ENCODE measurements at regions not wholly inside any gene's neighbourhood (a gene's known extent, or its start where the extent isn't known, plus 50 kb on each side); places are given as distances from the start of the nearest gene placed in this dataset.
"Not testable (repeated sequence)": the region's sequence is repeated elsewhere in the genome, so short reads cannot be mapped to it uniquely, and the experiment has no call there.

DNA sequence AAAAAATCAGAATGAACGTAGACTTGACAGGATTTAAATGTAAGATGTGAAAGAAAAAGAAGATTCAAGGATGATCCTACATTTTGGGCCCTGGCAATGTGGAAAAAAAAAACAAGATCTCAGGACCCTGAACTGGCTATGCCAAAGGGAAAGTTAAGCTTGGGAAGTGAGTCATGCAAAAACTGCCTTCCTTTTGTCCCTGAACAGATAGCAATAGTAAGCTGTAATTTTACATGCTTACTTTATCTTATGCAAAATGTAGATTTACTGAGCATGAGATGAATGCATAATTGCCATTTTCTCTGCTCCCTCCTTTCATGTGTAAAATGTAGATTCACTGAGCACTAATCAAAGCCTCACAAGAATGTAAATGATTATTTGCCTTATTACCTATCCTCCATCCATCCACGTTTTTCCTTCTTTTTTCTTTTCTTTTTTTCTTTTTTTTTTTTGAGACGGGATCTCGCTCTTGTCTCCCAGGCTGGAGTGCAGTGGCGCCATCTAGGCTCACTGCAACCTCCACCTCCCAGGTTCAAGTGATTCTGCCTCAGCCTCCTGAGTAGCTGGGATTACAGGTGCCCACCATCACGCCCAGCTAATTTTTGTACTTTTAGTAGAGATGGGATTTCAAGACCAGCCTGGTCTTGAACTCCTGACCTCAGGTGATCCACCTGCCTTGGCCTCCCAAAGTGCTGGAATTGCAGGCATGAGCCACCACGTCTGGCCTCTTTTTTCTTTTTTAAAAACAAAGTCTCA, 122.7 kb upstream of the PARD3 start:
- not testable (repeated sequence) for H3K27ac ChIP-seq (ENCODE audit: low read depth in 1 of 2, low read length in 1 of 2)

DNA sequence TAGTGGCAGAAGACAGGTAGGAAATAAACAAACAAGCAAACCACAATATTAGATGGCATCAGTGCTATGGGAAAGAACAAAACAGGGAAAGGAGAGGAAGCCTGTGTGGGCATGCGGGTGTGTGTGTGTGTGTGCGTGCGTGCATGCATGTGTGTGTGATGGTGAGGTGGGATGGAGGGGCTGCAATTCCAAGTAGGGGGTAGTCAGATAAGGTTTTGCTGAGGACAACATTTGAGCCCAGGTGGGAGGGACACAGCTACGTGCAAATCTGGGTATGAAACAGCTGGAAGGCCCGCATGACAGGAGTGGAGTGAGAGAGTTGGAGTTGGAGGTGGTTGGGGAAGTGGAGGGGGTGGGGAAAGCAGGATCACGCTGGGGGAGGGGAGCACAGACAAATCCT, 121.0 kb upstream of the PARD3 start:
- Histone ChIP-seq H3K4me3 (ENCODE audit: low read length in 2 of 2) (no peak overlapping the region), H3K36me3 (ENCODE audit: control insufficient read depth in 2 of 2, insufficient read depth in 2 of 2, low read length in 1 of 2) (no peaks in the 10 kb centered on the region), H3K27me3 (ENCODE audit: control insufficient read depth in 2 of 2, insufficient read depth in 1 of 2, low read length in 1 of 2) (no peaks in the 10 kb centered on the region), H3K27ac (ENCODE audit: low read depth in 1 of 2, low read length in 1 of 2) (no peak overlapping the region), H3K9me3 (ENCODE audit: control insufficient read depth in 2 of 2, insufficient read depth in 1 of 2, low read length in 1 of 2) (no peaks in the 10 kb centered on the region), H3K4me1 (ENCODE audit: control insufficient read depth in 2 of 2, insufficient read depth in 2 of 2, low read length in 2 of 2) (no peaks in the 10 kb centered on the region)
- 82% methylated on average over 6 of the region's 6 CpGs for WGBS
- DNase-seq (ENCODE audit: low read depth in 6 of 9, low spot score in 9 of 9), result no peak

More for the DNA sequence above, 122.7 kb upstream of the PARD3 start:
- WGBS, result 60% methylated on average over 7 of the region's 7 CpGs
- H3K9me3 ChIP-seq (ENCODE audit: control insufficient read depth in 2 of 2, insufficient read depth in 1 of 2, low read length in 1 of 2); DNase-seq (ENCODE audit: low read depth in 6 of 9, low spot score in 9 of 9); H3K27me3 ChIP-seq (ENCODE audit: control insufficient read depth in 2 of 2, insufficient read depth in 1 of 2, low read length in 1 of 2); H3K36me3 ChIP-seq (ENCODE audit: control insufficient read depth in 2 of 2, insufficient read depth in 2 of 2, low read length in 1 of 2); H3K4me3 ChIP-seq (ENCODE audit: low read length in 2 of 2); H3K4me1 ChIP-seq (ENCODE audit: control insufficient read depth in 2 of 2, insufficient read depth in 2 of 2, low read length in 2 of 2): not testable (repeated sequence)

DNA sequence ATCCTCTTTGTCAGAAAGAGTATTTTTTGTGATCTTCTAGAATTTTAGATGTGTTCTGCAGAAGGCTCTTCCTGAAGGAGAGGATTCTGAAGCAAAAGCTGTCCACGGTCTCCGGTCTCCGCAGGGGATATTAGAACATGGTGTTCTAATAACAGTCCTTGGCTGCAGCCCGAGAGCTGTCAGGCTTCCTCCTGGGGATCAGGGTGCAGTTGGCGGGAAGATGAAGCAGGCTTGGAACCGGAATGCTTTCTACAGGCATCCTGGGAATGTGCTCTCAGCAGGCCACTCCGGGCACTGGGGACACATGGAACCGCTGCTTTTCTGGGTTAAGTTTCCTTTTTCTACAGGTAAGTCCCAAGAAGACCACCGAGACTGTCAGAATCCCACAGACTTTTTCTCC, 118.6 kb upstream of the PARD3 start:
- H3K4me1 ChIP-seq (ENCODE audit: control insufficient read depth in 2 of 2, insufficient read depth in 2 of 2, low read length in 2 of 2), result no peaks in the 10 kb centered on the region
- H3K27ac ChIP-seq (ENCODE audit: low read depth in 1 of 2, low read length in 1 of 2), result peak overlapping the region in 1 of 2 donors; percentile 18
- no peak overlapping the region for H3K4me3 ChIP-seq (ENCODE audit: low read length in 2 of 2)
- H3K36me3 ChIP-seq (ENCODE audit: control insufficient read depth in 2 of 2, insufficient read depth in 2 of 2, low read length in 1 of 2), result no peaks in the 10 kb centered on the region
- no peaks in the 10 kb centered on the region for H3K9me3 ChIP-seq (ENCODE audit: control insufficient read depth in 2 of 2, insufficient read depth in 1 of 2, low read length in 1 of 2)
- WGBS, result 85% methylated on average over 9 of the region's 9 CpGs
- no peak for DNase-seq (ENCODE audit: low read depth in 6 of 9, low spot score in 9 of 9)
- no peaks in the 10 kb centered on the region for H3K27me3 ChIP-seq (ENCODE audit: control insufficient read depth in 2 of 2, insufficient read depth in 1 of 2, low read length in 1 of 2)

DNA sequence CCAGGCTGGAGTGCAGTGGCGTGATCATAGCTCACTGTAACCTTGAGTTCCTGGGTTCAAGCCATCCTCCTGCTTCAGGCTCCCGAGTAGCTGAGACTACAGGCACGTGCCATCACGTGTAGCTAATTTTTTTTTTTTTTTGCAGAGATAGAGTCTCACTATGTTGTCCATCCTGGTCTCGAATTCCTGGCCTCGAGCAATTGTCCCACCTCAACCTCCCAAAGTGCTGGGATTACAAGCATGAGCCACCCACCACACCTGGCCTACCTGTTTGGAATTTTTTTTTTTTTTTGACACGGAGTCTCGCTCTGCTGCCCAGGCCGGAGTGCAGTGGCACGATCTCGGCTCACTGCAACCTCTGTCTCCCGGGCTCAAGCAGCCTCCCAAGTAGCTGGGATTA, 117.1 kb upstream of the PARD3 start:
- DNase-seq (ENCODE audit: low read depth in 6 of 9, low spot score in 9 of 9), result no peak
- WGBS, result 98% methylated on average over 12 of the region's 12 CpGs
- no peaks in the 10 kb centered on the region for H3K4me1 ChIP-seq (ENCODE audit: control insufficient read depth in 2 of 2, insufficient read depth in 2 of 2, low read length in 2 of 2)
- H3K4me3 ChIP-seq (ENCODE audit: low read length in 2 of 2), result no peak overlapping the region
- no peaks in the 10 kb centered on the region for H3K27me3 ChIP-seq (ENCODE audit: control insufficient read depth in 2 of 2, insufficient read depth in 1 of 2, low read length in 1 of 2)
- H3K9me3 ChIP-seq (ENCODE audit: control insufficient read depth in 2 of 2, insufficient read depth in 1 of 2, low read length in 1 of 2), result no peaks in the 10 kb centered on the region
- no peak overlapping the region for H3K27ac ChIP-seq (ENCODE audit: low read depth in 1 of 2, low read length in 1 of 2)
- no peaks in the 10 kb centered on the region for H3K36me3 ChIP-seq (ENCODE audit: control insufficient read depth in 2 of 2, insufficient read depth in 2 of 2, low read length in 1 of 2)

DNA sequence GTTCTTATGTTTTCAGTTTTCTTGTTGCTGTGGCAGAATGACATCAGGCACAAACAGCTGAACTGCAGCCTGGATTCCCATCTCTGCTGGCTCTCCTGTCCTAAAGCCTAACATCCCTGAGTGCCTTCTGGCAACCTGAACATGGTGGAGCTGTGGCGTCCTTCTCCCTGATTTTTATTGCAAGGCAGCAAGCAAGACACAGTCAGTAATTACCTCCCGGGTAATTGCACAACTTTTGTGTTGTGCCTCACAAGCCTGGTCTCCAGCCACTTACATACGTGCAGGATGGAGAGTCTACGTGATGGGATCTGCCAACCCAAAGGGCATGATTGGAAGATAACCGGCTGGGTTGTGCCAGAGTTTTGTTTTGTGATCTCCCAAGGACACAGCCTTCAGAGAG, 116.1 kb upstream of the PARD3 start:
- Histone ChIP-seq H3K9me3 (ENCODE audit: control insufficient read depth in 2 of 2, insufficient read depth in 1 of 2, low read length in 1 of 2) (no peaks in the 10 kb centered on the region), H3K36me3 (ENCODE audit: control insufficient read depth in 2 of 2, insufficient read depth in 2 of 2, low read length in 1 of 2) (no peaks in the 10 kb centered on the region), H3K27ac (ENCODE audit: low read depth in 1 of 2, low read length in 1 of 2) (no peak overlapping the region), H3K4me1 (ENCODE audit: control insufficient read depth in 2 of 2, insufficient read depth in 2 of 2, low read length in 2 of 2) (no peaks in the 10 kb centered on the region), H3K27me3 (ENCODE audit: control insufficient read depth in 2 of 2, insufficient read depth in 1 of 2, low read length in 1 of 2) (no peaks in the 10 kb centered on the region), H3K4me3 (ENCODE audit: low read length in 2 of 2) (no peak overlapping the region)
- WGBS, result 92% methylated on average over 5 of the region's 5 CpGs
- no peak for DNase-seq (ENCODE audit: low read depth in 6 of 9, low spot score in 9 of 9)

DNA sequence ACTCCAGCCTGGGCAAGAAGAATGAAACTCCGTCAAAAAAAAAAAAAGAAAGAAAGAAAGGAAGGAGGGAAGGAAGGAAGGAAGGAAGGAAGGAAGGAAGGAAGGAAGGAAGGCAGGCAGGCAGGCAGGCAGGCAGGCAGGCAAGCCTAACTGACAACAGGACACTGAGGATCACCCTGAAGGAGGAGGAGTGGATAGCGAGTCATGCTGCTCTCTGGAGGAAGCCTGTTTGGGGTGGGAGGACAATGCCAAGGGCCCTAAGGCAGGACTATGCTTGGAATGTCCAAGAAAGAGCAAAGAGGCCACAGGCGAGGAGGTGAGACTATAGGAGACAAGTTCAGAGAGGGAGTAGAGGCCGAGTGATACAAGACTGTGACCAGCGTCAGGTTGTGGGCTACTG, 107.0 kb upstream of the PARD3 start:
- H3K27me3 ChIP-seq (ENCODE audit: control insufficient read depth in 2 of 2, insufficient read depth in 1 of 2, low read length in 1 of 2), result peaks cover 0 to 2% of the 10 kb centered on the region in 2 donors
- H3K27ac ChIP-seq (ENCODE audit: low read depth in 1 of 2, low read length in 1 of 2), result no peak overlapping the region
- 94% methylated on average over 5 of the region's 5 CpGs for WGBS
- DNase-seq (ENCODE audit: low read depth in 6 of 9, low spot score in 9 of 9), result no peak
- H3K9me3 ChIP-seq (ENCODE audit: control insufficient read depth in 2 of 2, insufficient read depth in 1 of 2, low read length in 1 of 2), result peaks cover 0 to 13% of the 10 kb centered on the region in 2 donors
- H3K36me3 ChIP-seq (ENCODE audit: control insufficient read depth in 2 of 2, insufficient read depth in 2 of 2, low read length in 1 of 2), result no peaks in the 10 kb centered on the region
- H3K4me3 ChIP-seq (ENCODE audit: low read length in 2 of 2), result no peak overlapping the region
- no peaks in the 10 kb centered on the region for H3K4me1 ChIP-seq (ENCODE audit: control insufficient read depth in 2 of 2, insufficient read depth in 2 of 2, low read length in 2 of 2)

DNA sequence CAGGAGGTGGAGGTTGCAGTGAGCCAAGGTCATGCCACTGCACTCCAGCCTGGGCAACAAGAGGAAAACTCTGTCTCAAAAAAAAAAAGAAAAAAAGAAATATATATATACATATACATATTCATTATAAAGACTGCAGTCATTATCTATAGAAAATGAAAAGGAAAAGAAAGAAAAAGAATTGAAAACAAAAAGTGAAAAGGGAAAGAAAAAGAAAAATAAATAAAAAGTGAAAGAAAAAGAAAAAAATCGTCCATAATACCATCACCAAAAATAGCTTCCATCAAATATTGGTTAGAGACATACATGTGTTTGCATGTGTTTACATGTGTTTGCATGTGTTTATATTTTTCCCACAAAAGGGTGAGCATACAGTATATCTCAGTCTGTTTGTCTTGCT, 105.5 kb upstream of the PARD3 start:
- Histone ChIP-seq H3K27ac (ENCODE audit: low read depth in 1 of 2, low read length in 1 of 2) (no peak overlapping the region), H3K27me3 (ENCODE audit: control insufficient read depth in 2 of 2, insufficient read depth in 1 of 2, low read length in 1 of 2) (peaks cover 0 to 2% of the 10 kb centered on the region in 2 donors), H3K4me1 (ENCODE audit: control insufficient read depth in 2 of 2, insufficient read depth in 2 of 2, low read length in 2 of 2) (no peaks in the 10 kb centered on the region), H3K36me3 (ENCODE audit: control insufficient read depth in 2 of 2, insufficient read depth in 2 of 2, low read length in 1 of 2) (no peaks in the 10 kb centered on the region), H3K4me3 (ENCODE audit: low read length in 2 of 2) (no peak overlapping the region), H3K9me3 (ENCODE audit: control insufficient read depth in 2 of 2, insufficient read depth in 1 of 2, low read length in 1 of 2) (peaks cover 0 to 10% of the 10 kb centered on the region in 2 donors)
- WGBS, result 94% methylated on average over 1 of the region's 1 CpG
- DNase-seq (ENCODE audit: low read depth in 6 of 9, low spot score in 9 of 9), result no peak

DNA sequence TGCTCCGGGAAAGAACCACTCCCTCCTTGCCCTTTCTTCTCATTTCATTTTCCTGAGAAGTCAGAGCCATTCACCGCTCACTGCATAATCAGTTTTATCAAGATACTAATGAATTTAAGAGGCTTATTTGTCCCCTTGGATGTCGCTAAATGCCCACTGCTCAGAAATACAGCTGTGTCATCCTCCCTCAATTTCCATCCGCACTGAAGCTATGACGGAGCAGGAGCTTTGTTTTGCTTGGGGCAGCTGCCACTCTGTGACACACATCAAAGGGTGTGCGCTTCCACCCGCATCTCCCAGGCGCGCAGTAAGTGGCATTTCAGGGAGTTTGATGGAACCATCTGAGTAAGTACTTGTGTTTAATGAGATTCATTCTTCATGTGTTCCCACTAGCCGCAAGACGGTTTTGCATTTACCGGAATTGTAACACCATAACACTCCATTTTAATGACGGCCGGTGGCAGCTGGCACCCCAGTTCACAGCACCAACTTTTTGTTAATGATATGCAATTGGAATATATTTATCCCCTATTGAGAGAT, 103.8 kb upstream of the PARD3 start:
- Histone ChIP-seq H3K36me3 (ENCODE audit: control insufficient read depth in 2 of 2, insufficient read depth in 2 of 2, low read length in 1 of 2) (no peaks in the 10 kb centered on the region), H3K27ac (ENCODE audit: low read depth in 1 of 2, low read length in 1 of 2) (no peak overlapping the region), H3K9me3 (ENCODE audit: control insufficient read depth in 2 of 2, insufficient read depth in 1 of 2, low read length in 1 of 2) (peaks cover 0 to 1% of the 10 kb centered on the region in 2 donors), H3K27me3 (ENCODE audit: control insufficient read depth in 2 of 2, insufficient read depth in 1 of 2, low read length in 1 of 2) (peaks cover 0 to 2% of the 10 kb centered on the region in 2 donors), H3K4me3 (ENCODE audit: low read length in 2 of 2) (no peak overlapping the region), H3K4me1 (ENCODE audit: control insufficient read depth in 2 of 2, insufficient read depth in 2 of 2, low read length in 2 of 2) (no peaks in the 10 kb centered on the region)
- no peak for DNase-seq (ENCODE audit: low read depth in 6 of 9, low spot score in 9 of 9)
- 77% methylated on average over 14 of the region's 14 CpGs for WGBS

DNA sequence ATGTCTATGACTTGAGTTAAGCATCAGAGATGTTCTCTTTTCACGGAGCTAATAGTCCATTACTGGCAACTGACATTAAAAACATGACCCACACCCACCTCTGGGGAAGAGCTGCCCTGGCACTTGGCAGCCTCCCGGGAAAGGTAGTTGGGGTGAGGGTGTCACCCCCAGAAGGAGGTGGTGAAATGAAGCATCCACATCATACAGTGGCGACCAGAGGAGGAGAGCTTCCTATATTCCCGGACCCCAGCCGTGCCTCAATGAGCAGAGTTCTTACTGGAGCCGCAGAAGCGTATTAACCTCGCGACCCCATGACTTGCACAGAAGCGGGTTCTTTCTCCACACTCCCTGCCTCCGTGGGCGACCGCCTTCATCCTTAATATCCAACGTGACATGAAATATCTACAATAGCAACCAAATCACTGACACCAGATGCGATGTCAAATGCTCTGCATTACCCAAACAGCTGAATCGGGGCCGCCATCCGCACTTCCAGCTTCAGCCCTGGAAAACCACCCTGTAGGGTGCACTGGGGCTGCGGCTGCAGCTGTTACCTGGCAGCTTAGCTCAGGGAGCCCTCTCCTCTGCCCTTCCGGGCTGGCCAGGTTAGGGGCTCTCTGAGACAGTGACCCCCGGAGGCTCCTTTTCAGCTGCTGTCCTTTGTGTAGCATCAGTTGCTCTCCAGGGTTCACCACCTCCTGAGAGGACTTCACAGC, 103.1 kb upstream of the PARD3 start:
- H3K4me3 ChIP-seq (ENCODE audit: low read length in 2 of 2), result no peak overlapping the region
- no peak overlapping the region for H3K27ac ChIP-seq (ENCODE audit: low read depth in 1 of 2, low read length in 1 of 2)
- no peaks in the 10 kb centered on the region for H3K36me3 ChIP-seq (ENCODE audit: control insufficient read depth in 2 of 2, insufficient read depth in 2 of 2, low read length in 1 of 2)
- no peaks in the 10 kb centered on the region for H3K4me1 ChIP-seq (ENCODE audit: control insufficient read depth in 2 of 2, insufficient read depth in 2 of 2, low read length in 2 of 2)
- no peaks in the 10 kb centered on the region for H3K9me3 ChIP-seq (ENCODE audit: control insufficient read depth in 2 of 2, insufficient read depth in 1 of 2, low read length in 1 of 2)
- WGBS, result 81% methylated on average over 21 of the region's 21 CpGs
- no peak for DNase-seq (ENCODE audit: low read depth in 6 of 9, low spot score in 9 of 9)
- H3K27me3 ChIP-seq (ENCODE audit: control insufficient read depth in 2 of 2, insufficient read depth in 1 of 2, low read length in 1 of 2), result peaks cover 0 to 2% of the 10 kb centered on the region in 2 donors
